NB4 (cell line): ENCODE measurements at regions not wholly inside any gene's neighbourhood (a gene's known extent, or its start where the extent isn't known, plus 50 kb on each side); places are given as distances from the start of the nearest gene placed in this dataset.

Experiments
- CTCF ChIP-seq: IDR thresholded peaks from one replicate; pipeline ENCODE4 v1.5.1; 2012; ENCODE audit warnings: low read depth, low read length
- MAX ChIP-seq: IDR thresholded peaks from 2 replicates; pipeline ENCODE4 v1.6.1; 2011; ENCODE audit warnings: low read depth, low read length

- TF ChIP-seq CTCF (no peak), MAX (no peak)
Observed at GRCh38 chr20:40604416-40604815, 84.6 kb downstream of the MAFB start.
